WTC11 (cell line): ENCODE measurements at regions not wholly inside any gene's neighbourhood (a gene's known extent, or its start where the extent isn't known, plus 50 kb on each side); places are given as distances from the start of the nearest gene placed in this dataset.

ENCODE experiments used
- ATAC-seq: fragments of 200-7000 bp; cut with Tn5 transposase; 2 replicates; pipeline ENCODE4 v1.10.0; 2021; ENCODE audit warnings: mild to moderate bottlenecking, moderate library complexity
- CTCF ChIA-PET: fragments of 300-600 bp; sonication (Branson Sonifier 250); formaldehyde crosslinking; loops from one replicate; lab custom pipeline; 2021; ENCODE audit warnings: antibody characterized with exemption; lab: Charles Lee
- POLR2A ChIA-PET: fragments of 350-600 bp; sonication (Branson Sonifier 250); formaldehyde crosslinking; loops from one replicate; lab custom pipeline; 2021; ENCODE audit warnings: antibody characterized with exemption; lab: Charles Lee
- DNase-seq: peaks from one replicate; pipeline ENCODE4 v3.0.0; 2021; ENCODE audit warnings: low spot score
- H3K27ac Mint-ChIP-seq: 2 replicates; pipeline ENCODE4 v1.8.0; 2021; ENCODE audit warnings: mixed read lengths
- H3K27me3 Mint-ChIP-seq: 2 replicates; pipeline ENCODE4 v1.8.0; 2021; ENCODE audit warnings: low read depth, mild to moderate bottlenecking, moderate library complexity, mixed read lengths
- H3K36me3 Mint-ChIP-seq: 2 replicates; pipeline ENCODE4 v1.8.0; 2021; ENCODE audit warnings: mixed read lengths
- H3K4me1 Mint-ChIP-seq: 2 replicates; pipeline ENCODE4 v1.8.0; 2022; ENCODE audit warnings: mixed read lengths
- H3K4me3 Mint-ChIP-seq: 2 replicates; pipeline ENCODE4 v1.8.0; 2021; ENCODE audit warnings: mild to moderate bottlenecking, moderate library complexity, mixed read lengths
- H3K9me3 Mint-ChIP-seq: 2 replicates; pipeline ENCODE4 v1.8.0; 2021; ENCODE audit warnings: mixed read lengths
- CBFB ChIP-seq: sonication (generic); formaldehyde crosslinking; IDR thresholded peaks from 2 replicates; pipeline ENCODE4 v1.8.1; 2022; ENCODE audit warnings: mild to moderate bottlenecking, low read depth, missing genetic modification reagents
- CTCF ChIP-seq: fragments of 200-600 bp; IDR thresholded peaks from 2 replicates; pipeline ENCODE4 v1.8.0; 2022; ENCODE audit warnings: antibody characterized with exemption
- ELF4 ChIP-seq: sonication (generic); formaldehyde crosslinking; IDR thresholded peaks from 2 replicates; pipeline ENCODE4 v1.8.1; 2022; ENCODE audit warnings: low read depth, mild to moderate bottlenecking, moderate library complexity, missing genetic modification reagents
- ERG ChIP-seq: fragments of 250-450 bp; sonication (Bioruptor Pico); IDR thresholded peaks from 2 replicates; pipeline ENCODE4 v1.8.0; 2021; ENCODE audit warnings: mild to moderate bottlenecking
- FOXJ3 ChIP-seq: sonication (generic); formaldehyde crosslinking; IDR thresholded peaks from 2 replicates; pipeline ENCODE4 v1.9.0; 2021; ENCODE audit warnings: missing genetic modification reagents, mild to moderate bottlenecking, borderline replicate concordance
- FOXK1 ChIP-seq: sonication (generic); formaldehyde crosslinking; IDR thresholded peaks from 2 replicates; pipeline ENCODE4 v1.8.0; 2022; ENCODE audit warnings: mild to moderate bottlenecking, moderate library complexity, missing genetic modification reagents
- GTF2I ChIP-seq: fragments of 250-450 bp; sonication (Bioruptor Pico); conservative IDR thresholded peaks from 2 replicates; pipeline ENCODE4 v1.4.0; 2021; ENCODE audit warnings: mild to moderate bottlenecking
- NR2C2 ChIP-seq: sonication (generic); formaldehyde crosslinking; IDR thresholded peaks from 2 replicates; pipeline ENCODE4 v1.8.0; 2022; ENCODE audit warnings: mild to moderate bottlenecking, missing genetic modification reagents
- OVOL2 ChIP-seq: fragments of 250-450 bp; sonication (Bioruptor Pico); IDR thresholded peaks from 2 replicates; pipeline ENCODE4 v1.9.0; 2021; ENCODE audit warnings: mild to moderate bottlenecking, borderline replicate concordance
- PREB ChIP-seq: sonication (generic); formaldehyde crosslinking; IDR thresholded peaks from 2 replicates; pipeline ENCODE4 v1.8.1; 2022; ENCODE audit warnings: mild to moderate bottlenecking, missing genetic modification reagents, moderate library complexity, borderline replicate concordance
- PRRX2 ChIP-seq: fragments of 250-450 bp; sonication (Bioruptor Pico); IDR thresholded peaks from 2 replicates; pipeline ENCODE4 v1.8.0; 2021; ENCODE audit warnings: mild to moderate bottlenecking
- STAT6 ChIP-seq: sonication (generic); formaldehyde crosslinking; conservative IDR thresholded peaks from 2 replicates; pipeline ENCODE4 v1.8.1; 2023; ENCODE audit warnings: mild to moderate bottlenecking, low read depth, missing genetic modification reagents, moderate library complexity
- TCF7 ChIP-seq: sonication (generic); formaldehyde crosslinking; IDR thresholded peaks from 2 replicates; pipeline ENCODE4 v1.8.0; 2022; ENCODE audit warnings: mild to moderate bottlenecking, low read depth, missing genetic modification reagents, moderate library complexity
- TEAD1 ChIP-seq: sonication (generic); formaldehyde crosslinking; IDR thresholded peaks from 2 replicates; pipeline ENCODE4 v1.8.0; 2022; ENCODE audit warnings: mild to moderate bottlenecking, missing genetic modification reagents
- TP53 ChIP-seq: sonication (generic); formaldehyde crosslinking; IDR thresholded peaks from 2 replicates; pipeline ENCODE4 v1.8.1; 2023; ENCODE audit warnings: mild to moderate bottlenecking, missing genetic modification reagents
- USF2 ChIP-seq: sonication (generic); formaldehyde crosslinking; IDR thresholded peaks from 2 replicates; pipeline ENCODE4 v1.8.1; 2023; ENCODE audit warnings: mild to moderate bottlenecking, missing genetic modification reagents, moderate library complexity
- ZBTB43 ChIP-seq: sonication (generic); formaldehyde crosslinking; IDR thresholded peaks from 2 replicates; pipeline ENCODE4 v1.8.1; 2023; ENCODE audit warnings: mild to moderate bottlenecking, missing genetic modification reagents
- ZNF281 ChIP-seq: sonication (generic); formaldehyde crosslinking; IDR thresholded peaks from 2 replicates; pipeline ENCODE4 v1.8.0; 2023; ENCODE audit warnings: mild to moderate bottlenecking, missing genetic modification reagents
- ZNF423 ChIP-seq: fragments of 250-450 bp; sonication (Bioruptor Pico); IDR thresholded peaks from 2 replicates; pipeline ENCODE4 v2.1.2; 2022; ENCODE audit warnings: mild to moderate bottlenecking, moderate library complexity
- ZNF512 ChIP-seq: sonication (generic); formaldehyde crosslinking; IDR thresholded peaks from 2 replicates; pipeline ENCODE4 v1.8.1; 2022; ENCODE audit warnings: missing genetic modification reagents, borderline replicate concordance
- ZSCAN18 ChIP-seq: fragments of 250-450 bp; sonication (Bioruptor Pico); IDR thresholded peaks from 2 replicates; pipeline ENCODE4 v2.1.2; 2022; ENCODE audit warnings: mild to moderate bottlenecking, moderate library complexity

GRCh38 chr11:129546266-129546665, 170.6 kb downstream of the BARX2 start (continued):
- TF ChIP-seq USF2 (CRISPR knock-in tag), result no peak
- TF ChIP-seq PREB, result no peak
- TF ChIP-seq FOXK1, result no peak
- no peak for TF ChIP-seq ZNF423 (CRISPR knock-in tag)
- no peak for TF ChIP-seq PRRX2
- no peak for TF ChIP-seq ELF4 (CRISPR knock-in tag)
- no peak for TF ChIP-seq TP53 (CRISPR knock-in tag)
- no peak for TF ChIP-seq CTCF
- no peak for TF ChIP-seq ERG

- no peak overlapping the region for H3K4me3 Mint-ChIP-seq
- H3K27me3 Mint-ChIP-seq, result no peaks in the 10 kb centered on the region
- ChIA-PET POLR2A (no interaction called here), CTCF (no interaction called here)
- no peaks in the 10 kb centered on the region for H3K36me3 Mint-ChIP-seq
- ATAC-seq, result no peak
- H3K9me3 Mint-ChIP-seq, result peaks cover 19% of the 10 kb centered on the region
- TF ChIP-seq ZNF281 (no peak), TP53 (CRISPR knock-in tag) (no peak), CBFB (CRISPR knock-in tag) (no peak), FOXJ3 (no peak), NR2C2 (CRISPR knock-in tag) (no peak), TEAD1 (CRISPR knock-in tag) (no peak), GTF2I (no peak), OVOL2 (CRISPR knock-in tag) (no peak), ZSCAN18 (CRISPR knock-in tag) (no peak), TCF7 (CRISPR knock-in tag) (no peak), FOXK1 (no peak), STAT6 (CRISPR knock-in tag) (no peak), ZNF512 (no peak), USF2 (CRISPR knock-in tag) (no peak), ZBTB43 (no peak)
- no peaks in the 10 kb centered on the region for H3K4me1 Mint-ChIP-seq
- H3K27ac Mint-ChIP-seq, result no peak overlapping the region
- DNase-seq, result no peak
Observed at GRCh38 chr11:129557421-129557820, 181.8 kb downstream of the BARX2 start.
